ENCODE measurements at regions not wholly inside any gene's neighbourhood (a gene's known extent, or its start where the extent isn't known, plus 50 kb on each side); places are given as distances from the start of the nearest gene placed in this dataset.

DNA sequence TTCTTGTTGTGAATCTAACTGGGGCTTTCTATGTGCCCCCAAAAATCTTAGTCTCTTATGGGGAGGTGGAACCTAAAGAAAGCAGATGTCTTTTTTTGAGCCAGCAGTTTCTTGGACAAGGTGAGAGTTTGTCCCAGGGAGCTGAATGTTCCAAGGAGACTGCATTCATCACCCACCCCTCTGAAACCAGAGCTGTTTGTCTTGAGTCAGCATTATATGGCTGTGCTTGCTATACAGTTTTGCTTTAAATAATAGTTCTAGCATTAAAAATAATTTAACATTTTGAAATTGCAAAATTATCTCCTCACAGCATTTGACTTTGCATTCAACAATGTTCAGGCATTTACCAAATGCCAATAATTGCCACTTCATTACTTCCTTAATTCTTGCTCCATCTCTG is 813.3 kb downstream of the BCL11B start:
- no peak for DNase-seq (ENCODE audit: low spot score)

DNA sequence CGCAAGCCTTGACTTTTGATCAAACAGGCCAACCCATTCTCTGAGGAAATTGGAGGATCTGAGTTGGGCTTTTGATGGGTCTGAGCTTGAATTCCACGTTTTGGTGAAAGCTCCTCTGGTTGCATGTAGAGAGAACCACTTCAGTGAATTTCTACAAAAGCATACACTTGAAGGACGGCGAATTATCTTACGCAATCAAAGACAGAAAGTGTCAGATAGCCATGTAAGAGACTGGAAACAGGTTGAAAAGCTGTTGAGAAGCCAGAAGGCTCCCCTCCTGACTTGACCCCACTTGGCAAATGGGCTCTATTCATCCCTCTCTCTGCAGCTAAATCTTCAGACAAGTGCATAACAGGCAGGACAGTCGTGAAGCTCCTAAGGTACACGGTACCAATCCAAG is 809.1 kb downstream of the BCL11B start:
- DNase-seq (ENCODE audit: low spot score) = no peak

DNA sequence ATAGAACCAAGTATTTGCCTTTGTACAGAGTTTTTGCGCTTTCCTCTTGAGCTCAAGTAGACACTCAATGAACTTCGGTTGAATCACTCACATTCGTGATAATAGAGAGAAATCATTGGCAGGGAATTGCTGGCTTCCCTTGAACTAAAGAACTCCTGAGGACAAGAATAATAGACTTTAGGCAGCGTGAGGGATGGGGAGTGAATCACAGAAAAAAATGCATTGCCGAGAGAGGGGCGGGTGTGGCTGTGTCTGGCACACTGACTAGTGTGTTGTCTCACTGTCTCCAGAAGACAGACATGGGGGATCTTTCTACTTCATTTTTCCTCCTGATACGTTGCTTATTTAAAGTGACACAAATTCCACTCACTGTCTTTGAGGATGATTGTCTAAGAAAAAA is 805.2 kb downstream of the BCL11B start:
- no peak for DNase-seq (ENCODE audit: low spot score)

DNA sequence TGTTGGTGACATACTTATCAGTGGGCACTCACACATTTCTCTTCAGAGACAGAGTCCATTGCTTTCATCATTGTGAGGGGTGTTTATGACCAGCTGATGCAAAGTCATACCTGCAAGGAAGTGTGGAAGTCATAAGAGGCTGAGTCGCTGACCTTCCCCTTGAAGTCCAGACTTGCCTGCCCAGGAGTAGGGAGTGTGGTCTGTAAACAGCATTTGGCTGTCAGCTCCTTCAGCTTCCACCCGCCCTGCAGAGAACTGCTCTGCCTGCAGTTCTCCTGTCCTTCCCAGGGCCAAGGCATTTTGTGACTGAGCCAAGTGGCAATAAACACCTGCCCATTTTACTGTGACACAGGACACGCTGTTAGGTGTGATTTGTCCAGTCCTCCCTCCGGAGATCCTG is 801.3 kb downstream of the BCL11B start:
- no peak for DNase-seq (ENCODE audit: low spot score)

DNA sequence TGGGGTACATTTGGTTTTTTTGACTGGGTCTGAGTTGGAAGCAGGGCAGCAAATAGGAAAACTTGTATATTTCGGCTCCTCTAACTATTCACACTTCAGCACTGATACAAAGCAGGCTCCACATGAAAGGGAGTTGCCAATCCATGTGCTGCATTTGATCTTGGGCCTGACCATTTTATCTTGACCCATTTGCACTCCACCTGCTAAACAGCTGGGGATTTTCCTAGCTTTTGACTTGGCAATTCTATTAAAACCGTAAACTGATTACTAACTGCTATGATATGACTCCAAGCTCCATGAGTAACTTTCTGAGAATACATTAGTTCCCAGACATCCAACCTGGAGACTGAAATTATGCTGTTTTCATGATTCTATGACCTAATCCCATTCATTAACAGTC is 797.1 kb downstream of the BCL11B start:
- no peak for DNase-seq (ENCODE audit: low spot score)

DNA sequence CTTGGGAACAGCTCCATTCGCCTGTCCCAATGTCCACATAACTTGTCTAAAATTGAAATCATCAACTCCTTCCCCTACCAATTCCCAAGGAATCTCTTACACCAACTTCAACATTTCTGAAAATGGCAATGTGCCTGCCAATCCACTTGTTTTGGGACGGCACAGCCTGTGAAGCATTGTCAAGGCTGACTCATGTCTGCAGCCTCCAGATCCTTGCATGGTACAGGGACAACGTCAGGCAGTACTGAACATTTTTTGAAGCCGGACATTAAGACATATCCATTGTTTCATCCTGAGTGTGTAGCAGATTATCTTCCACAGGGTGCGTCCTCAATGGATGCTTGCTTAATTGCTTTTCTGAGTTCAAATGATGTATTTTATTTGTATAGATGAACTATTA is 794.1 kb downstream of the BCL11B start:
- DNase-seq (ENCODE audit: low spot score) = no peak

DNA sequence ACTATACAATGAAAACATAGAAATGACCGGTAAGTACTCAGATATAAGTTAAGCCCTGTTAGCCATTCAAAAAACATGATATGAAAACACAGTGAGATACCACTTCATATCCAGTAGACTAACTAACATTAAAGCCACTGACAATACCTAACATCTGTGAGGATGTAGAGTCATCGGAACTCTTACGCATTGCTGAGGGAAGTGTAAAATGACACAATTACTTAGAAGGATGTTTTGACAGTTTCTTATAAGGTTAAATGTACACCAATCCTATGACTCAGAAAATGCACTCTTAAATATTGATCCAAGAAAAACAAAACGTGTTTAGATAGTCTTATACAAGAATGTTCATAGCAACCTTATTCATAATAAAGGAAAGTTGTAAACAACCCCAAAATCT is 782.9 kb downstream of the BCL11B start:
- no peak for DNase-seq (ENCODE audit: low spot score)

DNA sequence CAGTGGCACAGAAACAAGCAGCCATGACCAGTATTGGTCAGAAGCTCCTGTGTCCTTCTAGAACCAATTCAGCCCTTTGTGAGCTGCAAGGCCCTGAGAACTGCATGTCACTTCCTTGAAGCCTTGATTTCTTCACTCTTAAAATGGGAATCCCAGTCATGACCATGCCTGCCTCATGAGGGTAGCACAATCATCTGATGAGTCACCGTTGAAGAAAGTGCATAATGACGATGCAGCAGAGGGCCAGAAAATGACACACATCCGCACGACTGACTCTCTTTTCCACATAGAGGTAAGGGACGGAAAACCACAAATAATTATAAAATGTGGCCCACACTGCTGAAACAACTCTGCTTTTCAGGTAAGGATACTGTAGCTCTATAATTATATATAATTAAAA is 777.4 kb downstream of the BCL11B start:
- no peak for DNase-seq (ENCODE audit: low spot score)

DNA sequence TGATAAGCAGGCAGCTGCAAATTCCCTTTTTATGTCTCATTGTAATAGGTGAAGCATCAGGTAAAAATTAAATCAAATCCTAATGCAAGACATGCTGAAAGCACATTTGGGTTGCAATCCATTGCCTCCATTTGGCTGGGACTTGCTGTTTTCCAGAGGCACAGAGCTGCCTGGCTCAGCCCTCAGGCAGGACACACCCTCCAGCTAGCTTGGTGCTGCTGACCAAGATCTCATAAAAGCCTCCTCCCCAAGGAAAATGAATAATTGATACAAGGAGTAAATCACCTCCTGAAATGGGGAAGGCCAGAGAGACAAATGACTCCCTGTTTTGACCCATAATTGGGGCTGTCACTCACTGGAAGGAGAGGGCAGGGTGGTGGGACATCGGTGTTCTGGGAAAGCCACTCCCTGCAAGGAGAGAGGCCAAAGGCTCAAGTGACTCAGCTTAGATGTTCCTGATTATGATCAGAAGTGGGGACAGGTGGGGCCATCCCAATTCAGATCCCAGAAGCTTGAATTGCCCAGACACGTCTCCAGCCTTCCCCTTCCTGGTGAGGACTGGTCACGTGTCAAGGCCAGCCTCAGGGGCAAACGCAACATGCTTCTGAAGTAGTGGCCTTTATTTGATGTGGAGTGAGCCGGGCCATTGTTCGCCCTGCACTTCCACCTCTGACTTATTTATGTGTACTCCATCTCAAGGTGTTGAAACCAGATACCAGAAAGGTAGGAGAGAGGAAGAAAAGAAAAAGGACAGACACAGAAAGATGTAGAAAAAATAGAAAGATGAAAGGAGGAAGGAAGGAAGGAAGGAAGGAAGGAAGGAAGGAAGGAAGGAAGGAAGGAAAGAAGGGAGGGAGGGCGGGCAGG is 773.7 kb downstream of the BCL11B start:
- peak; percentile 62 for DNase-seq (ENCODE audit: low spot score)

DNA sequence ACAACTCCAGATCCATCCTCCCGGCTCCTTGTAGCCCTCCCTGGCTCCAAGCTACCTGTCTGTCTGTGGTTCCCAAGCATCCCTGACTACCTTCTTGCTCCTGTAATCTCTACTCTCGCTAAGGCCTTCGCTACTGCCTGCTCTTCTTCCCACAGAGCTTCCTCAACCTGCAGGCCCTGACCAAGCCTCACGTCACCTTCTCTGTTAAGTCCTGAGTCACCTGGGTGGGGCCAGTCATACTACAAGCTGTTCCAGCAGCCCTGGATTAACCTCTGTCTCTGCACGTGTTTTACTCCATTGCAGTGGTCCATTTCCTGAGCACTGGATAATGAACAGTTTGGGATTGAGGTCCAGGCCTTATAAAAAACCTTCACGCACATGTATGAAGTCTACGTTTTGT is 770.7 kb downstream of the BCL11B start:
- peak; percentile 65 for DNase-seq (ENCODE audit: low spot score)

DNA sequence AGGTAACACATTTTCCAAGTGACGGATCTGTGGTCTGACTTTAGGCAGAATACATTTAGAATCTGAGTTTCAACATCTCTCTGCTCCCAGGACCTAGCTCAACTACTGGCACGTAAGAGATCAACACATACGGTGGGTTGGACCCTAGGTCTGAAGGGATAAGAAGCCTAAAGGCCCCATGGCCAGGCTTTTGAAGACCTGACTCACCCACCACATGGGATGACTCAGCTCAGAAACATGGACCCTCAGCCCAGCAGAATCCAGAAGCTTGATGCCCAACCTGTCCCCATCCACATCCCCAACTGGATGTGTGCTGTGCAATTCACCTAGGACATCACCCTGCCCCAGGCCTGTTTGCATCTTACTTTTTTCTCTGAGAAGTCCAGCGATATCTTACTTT is 770.2 kb downstream of the BCL11B start:
- no peak for DNase-seq (ENCODE audit: low spot score)

DNA sequence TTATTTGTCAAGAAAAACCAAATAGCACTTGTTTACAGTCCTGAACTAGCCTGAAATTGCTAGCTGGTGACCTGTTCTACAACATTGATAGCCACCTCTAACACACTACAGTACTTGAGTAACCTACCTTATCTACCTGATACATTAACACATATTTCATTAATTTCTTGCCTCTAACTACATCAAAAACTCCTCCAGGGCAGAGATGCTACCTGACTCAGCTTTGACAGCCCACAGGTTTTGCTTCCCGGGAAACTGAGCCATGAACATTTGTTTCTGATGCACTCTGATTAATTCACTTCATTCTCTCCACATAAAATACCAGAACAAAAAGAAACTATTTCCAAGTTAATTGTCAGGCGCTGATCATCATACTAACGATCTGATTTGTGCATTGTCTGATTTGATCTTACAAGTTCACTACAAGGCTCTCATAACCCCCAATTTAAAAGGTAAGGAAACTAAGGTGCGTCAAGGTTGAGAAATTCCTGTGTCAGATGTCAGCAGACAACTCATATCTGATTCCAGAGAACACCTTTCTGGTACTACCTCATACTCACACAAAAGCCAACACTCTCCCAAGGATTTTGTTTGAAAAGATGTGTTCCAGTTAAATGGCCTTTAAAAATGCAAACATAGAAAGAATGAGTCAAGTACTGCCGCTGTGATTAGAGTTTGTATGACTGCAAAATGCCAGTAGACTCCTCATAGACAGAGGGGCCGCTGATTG is 768.7 kb downstream of the BCL11B start:
- DNase-seq (ENCODE audit: low spot score) = no peak

DNA sequence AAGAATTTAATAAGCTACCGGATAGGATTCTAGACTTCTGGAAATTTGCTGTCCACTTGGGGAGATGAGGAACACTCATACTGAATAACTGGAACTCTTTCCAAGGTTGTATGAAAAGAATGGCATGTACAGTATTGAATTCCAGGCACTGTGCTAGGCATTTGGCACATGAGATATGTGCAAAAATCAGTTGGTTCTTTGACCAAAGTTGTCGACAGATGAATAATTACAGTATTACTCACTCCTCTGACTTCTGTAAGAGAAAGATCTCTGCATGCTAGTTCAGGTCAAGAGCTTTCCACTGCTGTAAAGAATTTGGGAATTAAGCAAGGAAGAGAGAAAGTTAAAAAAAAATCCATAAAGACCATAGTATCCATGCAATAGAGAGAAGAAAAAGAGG is 764.7 kb downstream of the BCL11B start:
- no peak for DNase-seq (ENCODE audit: low spot score)

DNA sequence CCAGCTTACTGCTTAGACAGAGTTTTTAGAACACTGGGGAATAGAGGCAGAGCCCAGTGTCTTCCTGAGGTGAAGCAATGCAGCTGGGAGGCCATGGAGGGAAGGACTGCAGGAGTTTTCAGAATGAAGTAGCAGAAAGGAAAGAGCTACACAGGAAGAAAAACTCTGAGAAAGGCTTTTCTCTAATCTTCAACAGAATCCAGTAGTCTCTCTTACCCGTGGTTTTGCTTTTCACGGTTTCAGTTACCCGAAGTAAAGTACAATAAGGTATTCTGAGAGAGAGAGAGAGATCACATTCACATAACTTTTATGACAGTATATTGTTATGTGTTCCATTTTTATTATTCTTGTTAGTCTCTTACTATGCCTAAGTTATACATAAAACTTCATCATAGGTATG is 761.6 kb downstream of the BCL11B start:
- DNase-seq (ENCODE audit: low spot score) = no peak

DNA sequence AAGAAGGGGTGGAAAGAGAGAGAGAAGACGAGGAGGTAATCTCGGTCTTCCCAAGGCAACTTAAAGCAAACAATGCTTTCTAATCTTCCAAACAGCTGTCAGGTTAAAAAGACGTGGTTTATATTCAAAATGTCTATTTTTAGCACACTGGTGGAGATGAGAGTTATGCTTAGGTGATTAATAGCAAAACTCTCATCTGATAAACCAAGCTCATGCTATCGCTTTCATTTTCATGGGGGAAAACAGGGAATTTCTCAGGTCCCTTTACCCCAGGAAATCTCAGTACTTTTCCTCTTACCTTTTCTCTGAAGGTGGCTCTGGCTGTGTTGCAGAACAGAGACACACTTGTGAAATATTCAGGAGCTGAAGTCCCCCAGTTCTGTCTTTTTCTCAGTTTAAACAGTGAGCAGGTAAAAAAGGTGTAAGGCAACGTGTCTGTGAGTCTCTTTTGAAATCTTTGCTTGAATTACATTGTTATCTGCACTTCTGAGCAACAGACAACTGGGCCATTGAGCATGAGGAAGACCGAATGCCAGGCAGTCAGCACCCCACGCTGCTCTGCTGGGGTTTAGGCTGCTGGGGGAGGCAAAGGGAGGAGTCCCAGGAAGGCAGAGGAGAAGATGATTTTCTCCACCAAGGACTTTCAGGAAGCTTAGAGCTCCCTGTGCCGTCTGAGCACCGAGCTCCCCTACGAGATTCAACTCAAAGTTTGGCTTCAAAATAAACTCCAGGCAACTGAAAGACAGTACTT is 759.3 kb downstream of the BCL11B start:
- DNase-seq (ENCODE audit: low spot score) = no peak

DNA sequence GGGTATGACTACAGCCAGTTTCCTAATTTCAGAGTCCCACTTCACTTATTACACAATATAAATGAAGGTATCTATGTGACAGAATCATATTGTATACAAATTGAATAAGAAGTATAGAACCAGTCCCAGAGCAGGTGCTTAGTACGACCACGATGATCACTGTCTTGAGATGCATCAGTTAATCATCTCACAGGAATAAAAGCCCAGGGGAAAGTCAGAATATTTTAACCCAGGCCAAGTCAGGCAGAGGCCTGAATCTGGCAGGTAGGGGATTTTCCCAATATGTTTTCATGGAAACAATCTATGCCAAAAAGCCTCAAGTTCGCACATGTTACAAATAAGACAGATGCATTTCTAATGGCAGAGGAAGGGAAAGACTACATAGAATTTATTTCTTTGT is 758.4 kb downstream of the BCL11B start:
- no peak for DNase-seq (ENCODE audit: low spot score)

DNA sequence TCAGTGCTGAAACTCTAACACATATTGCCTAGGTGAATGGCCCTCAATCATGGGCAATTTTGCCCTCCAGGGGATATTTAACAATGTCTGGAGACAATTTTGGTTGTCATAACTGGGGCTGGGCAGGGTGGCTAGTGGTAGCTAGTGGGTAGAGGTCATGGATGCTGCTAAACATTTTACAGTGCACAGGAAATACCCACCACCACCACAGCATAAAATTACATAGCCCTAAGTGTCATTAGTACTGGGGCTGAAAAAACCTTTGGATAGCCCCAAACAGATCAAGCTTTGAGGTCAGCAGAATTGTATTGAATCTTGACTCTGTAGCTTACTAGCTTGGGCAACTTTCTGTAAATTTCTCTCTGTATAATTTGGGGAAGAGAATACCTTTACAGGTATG is 758.0 kb downstream of the BCL11B start:
- DNase-seq (ENCODE audit: low spot score) = no peak

DNA sequence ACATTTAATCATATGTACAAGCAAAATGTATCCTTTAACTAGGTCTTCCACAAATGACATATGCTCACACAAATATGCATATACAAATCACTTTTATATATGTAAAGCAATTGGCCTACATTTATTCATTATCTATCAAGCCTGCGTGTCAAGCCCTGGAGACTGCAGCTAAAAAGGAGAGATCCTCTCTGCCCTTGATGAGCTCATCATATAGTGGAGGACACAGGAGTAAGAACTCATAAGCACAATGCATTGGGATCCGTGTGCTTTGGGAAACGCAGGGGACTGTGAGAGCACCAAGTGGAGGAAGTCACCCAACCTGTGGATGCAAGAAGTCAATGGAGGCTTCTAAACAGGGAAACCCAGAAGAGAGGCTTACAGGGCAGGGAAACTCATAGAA is 735.7 kb downstream of the BCL11B start:
- no peak for DNase-seq (ENCODE audit: low spot score)

DNA sequence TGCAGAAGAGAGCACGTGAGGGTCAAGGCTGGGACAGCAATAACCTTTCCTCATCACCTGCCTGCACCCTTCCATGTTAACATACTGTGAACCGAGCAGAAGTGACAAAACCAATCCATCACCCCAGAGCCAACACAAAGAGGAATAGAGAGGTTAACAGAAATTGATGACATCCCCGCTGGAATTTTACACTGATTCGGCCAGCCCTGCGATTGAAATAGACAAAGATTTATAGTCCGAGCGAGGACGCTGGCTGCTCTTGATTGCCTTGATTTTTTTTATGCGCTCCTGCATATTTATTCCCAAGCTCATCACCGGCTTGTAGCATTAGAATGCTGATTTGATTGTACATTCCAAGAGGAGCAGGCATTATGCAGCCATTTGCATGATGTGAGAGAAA is 729.7 kb downstream of the BCL11B start:
- DNase-seq (ENCODE audit: low spot score) = no peak

DNA sequence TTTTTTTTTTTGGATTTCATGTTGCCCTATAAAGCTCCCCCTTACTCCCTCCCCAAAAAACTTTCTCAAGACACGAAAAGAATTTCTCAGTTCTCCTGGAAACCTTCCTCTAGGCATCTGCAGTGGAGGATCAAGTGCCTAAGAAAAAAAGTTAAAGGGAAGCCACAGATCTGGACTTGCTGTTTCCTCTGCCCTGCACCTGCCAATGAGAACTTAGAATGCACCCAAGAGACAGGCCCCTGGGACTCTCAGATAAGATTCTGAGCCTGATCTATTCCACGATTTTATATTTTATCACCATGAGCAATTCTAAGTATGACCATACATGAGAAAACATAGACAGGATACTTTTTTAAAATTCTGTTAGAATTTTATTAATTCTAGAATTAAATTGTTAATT is 728.9 kb downstream of the BCL11B start:
- DNase-seq (ENCODE audit: low spot score) = no peak

DNA sequence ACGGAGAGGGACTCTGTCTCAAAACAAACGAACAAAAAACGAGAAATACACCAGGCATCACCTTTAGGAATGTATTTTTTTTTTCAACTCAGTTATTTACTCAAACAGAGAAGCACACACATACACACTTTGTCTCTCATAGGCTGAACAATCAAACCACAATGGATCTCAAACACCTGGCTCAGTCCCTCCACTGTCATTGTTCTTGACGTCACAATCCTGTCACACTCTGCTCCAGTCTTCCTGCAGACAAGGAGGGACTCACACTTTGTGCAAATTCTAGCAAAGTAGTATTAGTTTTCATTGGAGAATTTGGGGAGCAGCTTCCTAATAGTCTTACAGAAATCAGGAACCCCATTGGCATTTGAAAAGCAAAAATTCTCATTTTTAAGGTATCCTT is 727.8 kb downstream of the BCL11B start:
- DNase-seq (ENCODE audit: low spot score) = no peak

DNA sequence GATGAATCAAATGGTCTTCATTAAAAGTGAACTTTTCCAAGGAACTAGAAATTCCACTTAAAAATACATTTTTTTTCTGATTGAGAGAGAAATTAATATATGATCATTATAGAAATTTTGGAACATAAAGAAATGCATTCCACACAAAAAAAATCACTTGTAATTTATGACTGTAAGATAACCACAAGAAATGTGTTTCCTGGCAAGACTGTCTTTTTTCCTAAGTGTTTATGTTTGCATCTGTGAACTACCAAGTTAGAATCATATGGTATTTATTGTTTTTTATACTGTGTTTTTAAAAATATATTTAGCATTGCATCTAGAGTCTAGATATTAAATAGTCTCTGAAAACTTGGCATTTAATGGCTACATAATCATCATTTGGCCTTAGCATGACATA is 726.8 kb downstream of the BCL11B start:
- DNase-seq (ENCODE audit: low spot score) = no peak

All from ureter (tissue), 1 donor.